Astrocyte of the spinal cord (primary cell): ENCODE measurements at regions not wholly inside any gene's neighbourhood (a gene's known extent, or its start where the extent isn't known, plus 50 kb on each side); places are given as distances from the start of the nearest gene placed in this dataset.

Experiments
- DNase-seq: peaks from one replicate; pipeline ENCODE4 v3.0.0; 2011; ENCODE audit warnings: low read depth, low spot score
- H3K4me3 ChIP-seq: 2 replicates; pipeline ENCODE4 v1.5.1; 2011; ENCODE audit warnings: low read depth, mild to moderate bottlenecking, low read length, moderate library complexity
- in situ Hi-C: cut with HindIII; loops from 2 replicates; pipeline ENCODE4 v1.10.0; 2017; ENCODE audit warnings: low sequenced_read_pairs
- TF ChIP-seq, protein P1 (sequence below): IDR thresholded peaks from 2 replicates; pipeline ENCODE4 v1.5.1; 2012; ENCODE audit warnings: low read depth, mild to moderate bottlenecking, low read length, inconsistent platforms

GRCh38 chr9:135006911-135007570, 80.4 kb upstream of the OLFM1 start:
- no peak for DNase-seq
- no peak overlapping the region for H3K4me3 ChIP-seq
- TF ChIP-seq, protein P1, sequence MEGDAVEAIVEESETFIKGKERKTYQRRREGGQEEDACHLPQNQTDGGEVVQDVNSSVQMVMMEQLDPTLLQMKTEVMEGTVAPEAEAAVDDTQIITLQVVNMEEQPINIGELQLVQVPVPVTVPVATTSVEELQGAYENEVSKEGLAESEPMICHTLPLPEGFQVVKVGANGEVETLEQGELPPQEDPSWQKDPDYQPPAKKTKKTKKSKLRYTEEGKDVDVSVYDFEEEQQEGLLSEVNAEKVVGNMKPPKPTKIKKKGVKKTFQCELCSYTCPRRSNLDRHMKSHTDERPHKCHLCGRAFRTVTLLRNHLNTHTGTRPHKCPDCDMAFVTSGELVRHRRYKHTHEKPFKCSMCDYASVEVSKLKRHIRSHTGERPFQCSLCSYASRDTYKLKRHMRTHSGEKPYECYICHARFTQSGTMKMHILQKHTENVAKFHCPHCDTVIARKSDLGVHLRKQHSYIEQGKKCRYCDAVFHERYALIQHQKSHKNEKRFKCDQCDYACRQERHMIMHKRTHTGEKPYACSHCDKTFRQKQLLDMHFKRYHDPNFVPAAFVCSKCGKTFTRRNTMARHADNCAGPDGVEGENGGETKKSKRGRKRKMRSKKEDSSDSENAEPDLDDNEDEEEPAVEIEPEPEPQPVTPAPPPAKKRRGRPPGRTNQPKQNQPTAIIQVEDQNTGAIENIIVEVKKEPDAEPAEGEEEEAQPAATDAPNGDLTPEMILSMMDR: no peak
- in situ Hi-C loops: no loop called here

- TF ChIP-seq, protein P1: no peak
- in situ Hi-C loops: no loop called here
- no peak for DNase-seq
- H3K4me3 ChIP-seq: no peak overlapping the region
Observed at GRCh38 chr9:135007601-135008000, 79.9 kb upstream of the OLFM1 start.

DNA sequence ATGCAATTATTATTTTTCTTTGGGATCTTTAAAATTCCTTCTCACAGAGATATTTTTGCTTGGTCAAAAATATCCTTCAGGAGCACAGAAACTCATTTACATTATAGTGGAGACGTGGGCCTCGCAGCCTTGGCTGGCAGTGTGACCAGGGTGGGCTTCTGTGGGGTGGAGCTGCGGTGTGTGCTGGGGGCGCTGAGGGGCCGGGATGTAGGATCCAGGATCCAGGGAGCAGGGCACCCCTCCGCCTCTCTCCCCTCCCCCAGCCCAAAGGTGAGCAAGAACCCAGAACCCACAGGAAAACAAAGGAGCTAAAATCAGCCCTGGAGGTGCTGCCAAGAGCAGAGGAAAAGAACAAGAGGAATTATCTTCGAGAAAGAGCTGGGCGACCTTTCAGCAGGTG, 79.1 kb upstream of the OLFM1 start:
- in situ Hi-C loops: no loop called here
- DNase-seq: no peak
- H3K4me3 ChIP-seq: no peak overlapping the region
- TF ChIP-seq, protein P1: no peak

GRCh38 chr9:135009051-135009560, 78.4 kb upstream of the OLFM1 start:
- H3K4me3 ChIP-seq: no peak overlapping the region
- in situ Hi-C loops: no loop called here
- DNase-seq: no peak
- TF ChIP-seq, protein P1: no peak

DNA sequence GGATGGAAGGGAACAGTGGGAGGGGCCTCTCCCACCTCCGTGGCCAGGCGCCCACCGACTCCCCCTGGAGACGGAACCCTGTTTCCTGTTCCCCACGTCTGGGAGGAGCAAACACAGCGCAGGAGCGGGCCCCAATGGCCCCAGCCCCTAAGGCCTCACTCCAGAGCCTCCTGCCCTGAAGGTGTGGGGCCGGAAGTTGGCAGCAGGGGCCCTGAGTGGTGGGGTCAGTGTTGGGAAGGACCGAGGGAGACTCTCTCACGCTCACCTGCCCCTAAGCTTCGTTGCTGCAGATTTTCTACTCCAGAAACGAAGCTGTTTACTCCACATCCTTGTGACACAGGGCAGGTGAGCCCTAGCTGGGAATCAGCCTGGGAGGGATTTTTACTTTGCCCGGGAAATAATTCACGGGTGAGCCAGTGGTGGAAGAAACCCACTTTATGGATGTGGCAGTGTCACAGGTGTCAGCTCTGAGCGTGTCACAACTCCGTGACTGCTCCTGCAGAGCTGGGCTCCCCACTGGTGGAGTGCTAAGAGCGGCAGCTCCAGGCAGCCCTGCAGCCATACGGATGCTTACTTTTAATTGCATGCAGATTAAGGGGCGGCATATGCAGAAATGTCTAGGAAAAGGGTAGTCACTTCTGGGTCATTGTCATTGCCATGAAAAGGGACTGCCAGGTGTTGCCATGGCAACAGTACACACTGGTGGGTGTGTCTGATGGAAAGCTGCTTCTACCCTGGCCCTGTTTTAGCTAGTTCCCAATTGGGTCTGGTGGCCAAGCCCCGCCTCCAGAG, 77.5 kb upstream of the OLFM1 start:
- in situ Hi-C loops: no loop called here

GRCh38 chr9:135010586-135010860, 76.9 kb upstream of the OLFM1 start:
- H3K4me3 ChIP-seq: no peak overlapping the region
- DNase-seq: no peak
- in situ Hi-C loops: no loop called here
- TF ChIP-seq, protein P1: no peak

More for the DNA sequence above, 77.5 kb upstream of the OLFM1 start:
- TF ChIP-seq, protein P1: no peak
- DNase-seq: no peak
- no peak overlapping the region for H3K4me3 ChIP-seq
